Esophagus squamous epithelium (tissue), 5 donors: ENCODE measurements at regions not wholly inside any gene's neighbourhood (a gene's known extent, or its start where the extent isn't known, plus 50 kb on each side); places are given as distances from the start of the nearest gene placed in this dataset.

ENCODE experiments used
- DNase-seq: peaks from one replicate; lab custom pipeline; 2025; lab: John Stamatoyannopoulos, UW
- H3K27ac ChIP-seq, 4 donors: fragments of 200-600 bp; sonication (generic); one replicate each; pipeline ENCODE4 v1.5.1; 2016 to 2019; ENCODE audit warnings: mild to moderate bottlenecking in 1 of 4
- H3K27me3 ChIP-seq, 4 donors: fragments of 200-600 bp; sonication (generic); 1 replicate in 3 of 4; 2 replicates in 1 of 4; pipeline versions ENCODE4 v1.5.1 to v1.6.0; 2017 to 2021; ENCODE audit warnings: antibody characterized with exemption in 1 of 4
- H3K36me3 ChIP-seq, 3 donors: fragments of 200-600 bp; sonication (generic); one replicate each; pipeline ENCODE4 v1.5.1; 2016 to 2019
- H3K4me1 ChIP-seq, 3 donors: fragments of 200-600 bp; sonication (generic); one replicate each; pipeline ENCODE4 v1.5.1; 2017 to 2019
- H3K4me3 ChIP-seq, 4 donors: fragments of 200-600 bp; sonication (generic); 1 replicate in 3 of 4; 2 replicates in 1 of 4; pipeline ENCODE4 v1.5.1; 2016 to 2019; ENCODE audit warnings: mild to moderate bottlenecking in 2 of 4, moderate library complexity in 1 of 4
- H3K9me3 ChIP-seq, 3 donors: fragments of 200-600 bp; sonication (generic); one replicate each; pipeline ENCODE4 v1.5.1; 2016 to 2019
- POLR2A ChIP-seq, 4 donors: fragments of 450-650 bp; IDR thresholded peaks; one replicate each; pipeline ENCODE4 v1.6.1; 2017; ENCODE audit warnings: antibody characterized with exemption in 4 of 4, mild to moderate bottlenecking in 4 of 4, moderate library complexity in 3 of 4
- WGBS, 2 donors: methylation state at CpG; one replicate each; pipeline ENCODE4 v1.1.5; 2018; 5-methylcytosine and 5-hydroxymethylcytosine counted together
- intact Hi-C: fragments of 100-400 bp; cut with DNase I; formaldehyde crosslinking; loops from one replicate; pipeline ENCODE4 v1.15.0; 2022
- TF ChIP-seq, protein P1 (sequence below), 6 experiments: fragments of 450-650 bp in 4 of 6; fragments of 200-600 bp in 2 of 6; sonication (generic) in 2 of 6; IDR thresholded peaks; one replicate each; pipeline ENCODE4 v1.5.1; 2016 to 2019; ENCODE audit warnings: antibody characterized with exemption in 6 of 6, mild to moderate bottlenecking in 4 of 6, moderate library complexity in 4 of 6
- donor health status: DM: yes; HTN: yes; CAD: no.

DNA sequence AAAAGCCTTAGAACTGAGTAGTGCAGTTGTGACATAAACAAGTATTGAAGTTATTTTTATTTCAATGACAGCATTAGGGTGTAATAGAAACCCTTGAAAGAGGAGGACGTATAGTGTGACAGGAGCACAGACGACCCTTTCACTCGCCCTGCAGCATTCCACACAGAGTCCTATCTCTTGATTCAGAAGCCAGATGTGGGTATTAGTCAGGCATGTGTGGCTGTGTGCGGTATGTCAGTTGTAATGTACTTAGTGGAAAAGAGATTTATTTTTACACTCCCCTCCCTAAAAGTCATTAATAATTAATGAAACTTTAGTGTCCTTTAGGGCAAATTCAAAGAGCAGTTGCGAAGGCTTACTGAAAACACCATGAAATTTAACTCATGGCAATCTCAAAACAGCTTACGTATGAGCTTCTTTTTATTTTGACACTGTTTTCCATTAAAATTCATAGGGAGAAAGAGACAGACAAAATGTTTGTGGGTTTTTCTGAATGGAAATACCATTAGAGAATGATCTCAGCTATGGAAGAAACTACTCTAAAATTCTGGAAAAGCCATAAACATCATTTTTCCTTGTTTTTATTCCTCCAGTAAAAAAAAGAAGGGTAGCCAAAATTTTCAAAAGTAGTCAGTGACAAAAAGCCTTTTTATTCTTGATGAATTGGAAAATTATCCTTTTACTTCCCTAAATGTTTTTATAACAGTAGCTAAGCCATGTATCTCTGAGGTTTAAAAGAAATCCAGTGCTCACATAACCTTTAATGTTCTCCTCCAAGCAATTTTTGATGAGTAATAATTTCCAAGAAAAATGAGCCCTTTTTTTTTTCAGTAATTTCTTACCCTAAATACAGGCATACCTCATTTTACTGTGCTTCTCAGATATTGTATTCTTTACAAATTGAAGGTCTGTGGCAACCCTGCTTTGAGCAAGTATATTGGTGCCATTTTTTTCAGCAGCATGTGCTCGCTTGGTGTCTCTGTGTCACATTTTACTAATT is 84.0 kb upstream of the DSEL start:
- Histone ChIP-seq H3K4me3 (no peak overlapping the region), H3K27ac (no peak overlapping the region), H3K36me3 (no peaks in the 10 kb centered on the region), H3K9me3 (peaks cover 0 to 4% (median 0%) of the 10 kb centered on the region in 3 donors), H3K27me3 (no peaks in the 10 kb centered on the region), H3K4me1 (no peaks in the 10 kb centered on the region)
- no peak for DNase-seq
- intact Hi-C loops = no loop called here
- WGBS, 2 donors = 30 to 40% methylated on average over 7 of the region's 7 CpGs
- TF ChIP-seq, protein P1, sequence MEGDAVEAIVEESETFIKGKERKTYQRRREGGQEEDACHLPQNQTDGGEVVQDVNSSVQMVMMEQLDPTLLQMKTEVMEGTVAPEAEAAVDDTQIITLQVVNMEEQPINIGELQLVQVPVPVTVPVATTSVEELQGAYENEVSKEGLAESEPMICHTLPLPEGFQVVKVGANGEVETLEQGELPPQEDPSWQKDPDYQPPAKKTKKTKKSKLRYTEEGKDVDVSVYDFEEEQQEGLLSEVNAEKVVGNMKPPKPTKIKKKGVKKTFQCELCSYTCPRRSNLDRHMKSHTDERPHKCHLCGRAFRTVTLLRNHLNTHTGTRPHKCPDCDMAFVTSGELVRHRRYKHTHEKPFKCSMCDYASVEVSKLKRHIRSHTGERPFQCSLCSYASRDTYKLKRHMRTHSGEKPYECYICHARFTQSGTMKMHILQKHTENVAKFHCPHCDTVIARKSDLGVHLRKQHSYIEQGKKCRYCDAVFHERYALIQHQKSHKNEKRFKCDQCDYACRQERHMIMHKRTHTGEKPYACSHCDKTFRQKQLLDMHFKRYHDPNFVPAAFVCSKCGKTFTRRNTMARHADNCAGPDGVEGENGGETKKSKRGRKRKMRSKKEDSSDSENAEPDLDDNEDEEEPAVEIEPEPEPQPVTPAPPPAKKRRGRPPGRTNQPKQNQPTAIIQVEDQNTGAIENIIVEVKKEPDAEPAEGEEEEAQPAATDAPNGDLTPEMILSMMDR (IDR thresholded peaks at IDR 0.05) = no peak
- no peak for TF ChIP-seq POLR2A (IDR thresholded peaks at IDR 0.05)

- intact Hi-C loops = no loop called here
- H3K4me3 ChIP-seq = no peak overlapping the region
- WGBS, 2 donors = 72 to 80% methylated on average over 2 of the region's 2 CpGs
- H3K4me1 ChIP-seq = no peaks in the 10 kb centered on the region
- no peak for TF ChIP-seq POLR2A (IDR thresholded peaks at IDR 0.05)
- TF ChIP-seq, protein P1 (IDR thresholded peaks at IDR 0.05) = no peak
- H3K9me3 ChIP-seq = peaks cover 0 to 4% (median 0%) of the 10 kb centered on the region in 3 donors
- DNase-seq = no peak
- no peaks in the 10 kb centered on the region for H3K27me3 ChIP-seq
- H3K27ac ChIP-seq = no peak overlapping the region
- no peaks in the 10 kb centered on the region for H3K36me3 ChIP-seq
These were observed 82.8 kb upstream of the DSEL start for GRCh38 chr18:67599277-67599676.

DNA sequence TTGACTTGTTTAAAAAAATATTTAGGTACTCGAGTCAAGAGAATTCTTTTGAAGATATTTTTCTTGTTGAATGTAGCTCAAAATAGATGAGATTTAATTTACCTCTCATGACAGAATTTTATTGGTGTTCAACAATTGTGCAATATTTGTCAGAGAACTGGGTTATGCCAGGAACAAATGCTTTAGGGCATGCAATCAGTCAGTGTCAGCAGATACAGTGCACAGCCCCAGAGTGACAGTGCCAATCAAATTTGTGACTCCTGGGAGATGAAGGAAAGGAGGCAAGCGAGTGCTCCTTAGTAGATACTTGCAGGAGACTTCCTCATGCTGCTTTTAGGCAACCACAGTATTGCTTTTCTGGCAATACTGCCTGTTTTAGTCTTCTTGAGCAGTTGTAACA is 81.2 kb upstream of the DSEL start:
- no peak overlapping the region for H3K4me3 ChIP-seq
- H3K9me3 ChIP-seq = no peaks in the 10 kb centered on the region
- WGBS, 2 donors = 49 to 66% methylated on average over 2 of the region's 2 CpGs
- TF ChIP-seq, protein P1 (IDR thresholded peaks at IDR 0.05) = no peak
- no peak for TF ChIP-seq POLR2A (IDR thresholded peaks at IDR 0.05)
- no peaks in the 10 kb centered on the region for H3K4me1 ChIP-seq
- H3K36me3 ChIP-seq = no peaks in the 10 kb centered on the region
- intact Hi-C loops = no loop called here
- H3K27ac ChIP-seq = no peak overlapping the region
- no peak for DNase-seq
- H3K27me3 ChIP-seq = no peaks in the 10 kb centered on the region

- Histone ChIP-seq H3K4me3 (no peak overlapping the region), H3K27me3 (no peaks in the 10 kb centered on the region), H3K9me3 (no peaks in the 10 kb centered on the region), H3K27ac (no peak overlapping the region), H3K4me1 (no peaks in the 10 kb centered on the region), H3K36me3 (no peaks in the 10 kb centered on the region)
- 63 to 71% methylated on average over 1 of the region's 1 CpG for WGBS, 2 donors
- TF ChIP-seq POLR2A (IDR thresholded peaks at IDR 0.05) = no peak
- TF ChIP-seq, protein P1 (IDR thresholded peaks at IDR 0.05) = no peak
- no peak for DNase-seq
- intact Hi-C loops = no loop called here
These were observed 79.5 kb upstream of the DSEL start for GRCh38 chr18:67596003-67596402.

DNA sequence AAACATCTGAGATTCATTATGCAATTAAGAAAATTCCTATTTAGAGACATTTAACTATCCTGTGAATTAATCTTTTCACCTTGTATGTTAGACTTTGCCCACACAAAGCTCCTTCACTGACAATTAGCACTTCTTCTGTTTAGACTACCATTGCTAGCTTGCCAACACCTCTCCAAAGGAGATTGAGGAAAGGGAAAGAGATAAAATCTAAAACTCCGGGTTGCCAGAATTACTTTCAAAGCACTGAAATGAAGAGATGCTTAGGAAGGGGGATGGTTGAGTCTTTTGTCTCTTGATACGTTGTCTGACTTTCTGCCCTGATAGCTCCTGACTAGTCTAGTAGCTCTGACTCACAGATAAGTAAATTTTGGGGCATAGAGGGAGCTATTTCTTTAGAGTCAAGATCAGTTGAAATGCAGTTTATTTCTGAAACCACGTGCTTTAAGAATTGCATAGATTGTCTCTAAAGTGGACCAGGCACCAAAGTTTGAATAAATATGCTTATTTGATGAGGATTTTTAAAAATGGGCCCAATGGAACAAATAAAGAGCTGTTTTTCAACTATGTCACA is 74.1 kb upstream of the DSEL start:
- DNase-seq = no peak
- Histone ChIP-seq H3K27ac (no peak overlapping the region), H3K27me3 (no peaks in the 10 kb centered on the region), H3K4me3 (no peak overlapping the region), H3K9me3 (no peaks in the 10 kb centered on the region), H3K36me3 (no peaks in the 10 kb centered on the region), H3K4me1 (no peaks in the 10 kb centered on the region)
- TF ChIP-seq POLR2A (IDR thresholded peaks at IDR 0.05) = no peak
- TF ChIP-seq, protein P1 (IDR thresholded peaks at IDR 0.05) = no peak
- intact Hi-C loops = no loop called here
- 18 to 38% methylated on average over 3 of the region's 3 CpGs for WGBS, 2 donors
